ENCODE measurements at regions not wholly inside any gene's neighbourhood (a gene's known extent, or its start where the extent isn't known, plus 50 kb on each side); places are given as distances from the start of the nearest gene placed in this dataset.

DNA sequence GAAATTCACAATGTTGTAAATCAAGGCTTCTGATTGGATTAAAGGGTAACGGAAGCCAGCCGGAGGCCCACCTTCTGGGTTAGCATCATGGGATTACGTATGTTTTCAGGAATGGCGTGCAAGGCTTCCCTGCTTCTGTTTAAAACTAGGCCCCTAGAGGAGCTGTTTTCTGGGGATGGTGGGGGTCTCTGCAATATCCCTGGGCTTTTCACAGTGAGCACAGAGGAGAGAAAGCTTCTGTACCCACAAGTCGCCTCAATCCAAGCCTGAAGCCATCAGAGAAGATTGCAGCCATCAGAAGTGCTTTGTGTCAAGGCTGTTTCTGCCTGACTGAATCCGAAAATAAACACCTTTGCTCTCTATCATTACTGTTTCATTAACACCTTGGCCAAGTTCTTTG lies 226.9 kb upstream of the SMIM21 start:
- Histone ChIP-seq H3K4me3 (ENCODE audit: low read depth, low read length) (no peak overlapping the region), H3K9me3 (ENCODE audit: control insufficient read depth, low read length) (no peaks in the 10 kb centered on the region), H3K27me3 (ENCODE audit: control insufficient read depth, insufficient read depth, low read length) (no peaks in the 10 kb centered on the region), H2AFZ (no peak overlapping the region), H3K79me2 (no peaks in the 10 kb centered on the region), H3K36me3 (ENCODE audit: control insufficient read depth, insufficient read depth, low read length) (no peaks in the 10 kb centered on the region), H3K9ac (no peak overlapping the region), H3K27ac (no peak overlapping the region), H3K4me2 (ENCODE audit: low read length) (no peak overlapping the region), H3K4me1 (no peaks in the 10 kb centered on the region)
- TF ChIP-seq CTCF (IDR thresholded peaks at IDR 0.05) = no peak

- TF ChIP-seq CTCF (IDR thresholded peaks at IDR 0.05) = no peak
- H3K27ac ChIP-seq = no peak overlapping the region
Measured at GRCh38 chr18:75652528-75652927, 225.0 kb upstream of the SMIM21 start.

GRCh38 chr18:75644871-75645270 lies 217.4 kb upstream of the SMIM21 start:
- Histone ChIP-seq H3K79me2 (no peaks in the 10 kb centered on the region), H3K9ac (no peak overlapping the region), H3K9me3 (ENCODE audit: control insufficient read depth, low read length) (no peaks in the 10 kb centered on the region), H3K27ac (no peak overlapping the region), H3K4me3 (ENCODE audit: low read depth, low read length) (no peak overlapping the region), H3K4me1 (no peaks in the 10 kb centered on the region), H3K36me3 (ENCODE audit: control insufficient read depth, insufficient read depth, low read length) (no peaks in the 10 kb centered on the region), H3K4me2 (ENCODE audit: low read length) (no peak overlapping the region), H3K27me3 (ENCODE audit: control insufficient read depth, insufficient read depth, low read length) (no peaks in the 10 kb centered on the region), H2AFZ (no peak overlapping the region)
- no peak for TF ChIP-seq CTCF (IDR thresholded peaks at IDR 0.05)

More at GRCh38 chr18:75652528-75652927, 225.0 kb upstream of the SMIM21 start:
- Histone ChIP-seq H3K4me3 (ENCODE audit: low read depth, low read length) (no peak overlapping the region), H3K9ac (no peak overlapping the region), H3K9me3 (ENCODE audit: control insufficient read depth, low read length) (no peaks in the 10 kb centered on the region), H3K36me3 (ENCODE audit: control insufficient read depth, insufficient read depth, low read length) (no peaks in the 10 kb centered on the region), H2AFZ (no peak overlapping the region), H3K4me2 (ENCODE audit: low read length) (no peak overlapping the region), H3K27me3 (ENCODE audit: control insufficient read depth, insufficient read depth, low read length) (no peaks in the 10 kb centered on the region), H3K4me1 (no peaks in the 10 kb centered on the region), H3K79me2 (no peaks in the 10 kb centered on the region)

- Histone ChIP-seq H2AFZ (no peak overlapping the region), H3K27ac (no peak overlapping the region), H3K27me3 (ENCODE audit: control insufficient read depth, insufficient read depth, low read length) (no peaks in the 10 kb centered on the region), H3K9ac (no peak overlapping the region), H3K4me1 (no peaks in the 10 kb centered on the region), H3K79me2 (no peaks in the 10 kb centered on the region), H3K9me3 (ENCODE audit: control insufficient read depth, low read length) (no peaks in the 10 kb centered on the region), H3K4me2 (ENCODE audit: low read length) (no peak overlapping the region), H3K4me3 (ENCODE audit: low read depth, low read length) (no peak overlapping the region), H3K36me3 (ENCODE audit: control insufficient read depth, insufficient read depth, low read length) (no peaks in the 10 kb centered on the region)
- no peak for TF ChIP-seq CTCF (IDR thresholded peaks at IDR 0.05)
Measured at GRCh38 chr18:75643083-75643482, 215.6 kb upstream of the SMIM21 start.

DNA sequence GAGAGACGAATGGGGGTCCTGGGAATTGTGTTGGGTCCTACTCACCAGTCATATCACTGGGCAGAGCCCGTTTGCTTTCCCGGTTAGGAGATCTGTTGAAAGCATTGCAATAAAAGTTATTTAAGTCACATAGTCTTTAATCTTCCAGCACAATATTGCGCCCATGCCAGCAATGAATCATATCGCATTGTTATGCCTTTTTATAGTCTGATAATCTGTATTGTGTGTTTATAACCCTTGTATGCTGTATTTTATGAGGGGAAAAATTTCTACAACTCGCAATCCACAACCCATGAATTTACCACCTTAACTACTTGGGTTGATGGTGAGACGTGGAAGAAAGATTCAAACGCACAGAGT lies 211.9 kb upstream of the SMIM21 start:
- H3K27ac ChIP-seq = no peak overlapping the region
- no peak for TF ChIP-seq CTCF (IDR thresholded peaks at IDR 0.05)
- H3K9ac ChIP-seq = no peak overlapping the region
- no peaks in the 10 kb centered on the region for H3K9me3 ChIP-seq (ENCODE audit: control insufficient read depth, low read length)
- no peaks in the 10 kb centered on the region for H3K4me1 ChIP-seq
- no peaks in the 10 kb centered on the region for H3K79me2 ChIP-seq
- H2AFZ ChIP-seq = no peak overlapping the region
- H3K4me3 ChIP-seq (ENCODE audit: low read depth, low read length) = no peak overlapping the region
- no peaks in the 10 kb centered on the region for H3K27me3 ChIP-seq (ENCODE audit: control insufficient read depth, insufficient read depth, low read length)
- no peaks in the 10 kb centered on the region for H3K36me3 ChIP-seq (ENCODE audit: control insufficient read depth, insufficient read depth, low read length)
- no peak overlapping the region for H3K4me2 ChIP-seq (ENCODE audit: low read length)
